ENCODE measurements at regions not wholly inside any gene's neighbourhood (a gene's known extent, or its start where the extent isn't known, plus 50 kb on each side); places are given as distances from the start of the nearest gene placed in this dataset.

DNA sequence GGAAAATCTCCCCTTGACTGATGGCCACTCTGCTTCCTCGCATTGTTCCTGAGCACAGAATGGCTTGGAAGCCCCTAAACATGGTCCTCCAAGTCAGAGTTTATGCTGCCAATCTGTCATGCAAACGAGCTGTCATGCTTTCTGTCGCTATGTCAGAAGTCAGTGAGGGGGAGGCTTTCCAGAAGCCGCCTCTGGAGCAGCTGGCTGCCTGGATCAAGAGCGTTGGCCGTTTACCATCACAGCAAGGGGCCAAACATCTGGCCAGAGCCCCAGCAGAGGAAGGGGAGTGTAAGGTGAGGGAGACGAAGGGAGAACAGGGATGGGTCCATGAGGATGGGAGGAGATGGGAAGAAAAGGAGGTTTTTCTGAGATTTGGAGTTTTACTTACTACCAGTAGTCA is 372.6 kb upstream of the NR2F2 start (continued):
- TF ChIP-seq ETV5 (CRISPR knock-in tag; IDR thresholded peaks at IDR 0.05; ENCODE audit: borderline replicate concordance): no peak
- no peak for TF ChIP-seq FOXK1 (CRISPR knock-in tag; IDR thresholded peaks at IDR 0.05; ENCODE audit: borderline replicate concordance, low read depth)

DNA sequence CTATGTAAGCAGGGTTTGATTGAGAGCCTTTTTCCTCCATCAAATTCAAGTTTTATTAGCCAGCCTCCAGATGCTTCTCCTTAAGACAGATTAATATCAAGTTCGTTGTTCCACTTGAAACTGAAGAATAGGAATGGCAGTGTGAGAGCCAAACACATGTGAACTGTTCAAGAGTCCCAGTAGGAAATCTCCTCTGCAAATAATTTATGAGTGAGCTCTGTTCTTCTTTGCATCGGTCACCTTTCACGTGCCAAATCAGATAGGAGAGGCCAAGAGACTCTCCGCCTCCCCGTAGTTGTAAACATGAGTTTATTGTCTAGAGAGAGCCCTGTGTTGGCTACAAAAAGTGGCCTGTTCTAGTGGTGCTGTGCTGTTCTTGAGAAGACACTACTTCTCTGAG is 372.1 kb upstream of the NR2F2 start:
- Histone ChIP-seq H2AFZ (ENCODE audit: low read length) (no peak overlapping the region), H3K36me3 (replicated peaks in 1 of 2; ENCODE audit: control insufficient read depth in 1 of 2, insufficient read depth in 2 of 2, low read length in 2 of 2) (no peaks in the 10 kb centered on the region), H4K20me1 (ENCODE audit: insufficient read depth, low read length) (no peaks in the 10 kb centered on the region), H3K4me1 (ENCODE audit: insufficient read depth, low read length) (no peaks in the 10 kb centered on the region), H3K79me2 (ENCODE audit: insufficient read depth, low read length) (no peaks in the 10 kb centered on the region), H3K4me3 (replicated peaks in 1 of 3; ENCODE audit: insufficient read depth in 1 of 3, low read depth in 2 of 3, low read length in 3 of 3) (no peak overlapping the region), H3K9ac (ENCODE audit: insufficient read depth, low read depth, low read length) (no peak overlapping the region), H3K4me2 (ENCODE audit: low read depth, low read length) (no peak overlapping the region), H3K9me3 (ENCODE audit: low read length) (no peaks in the 10 kb centered on the region), H3K27me3 (ENCODE audit: control insufficient read depth in 1 of 2, insufficient read depth in 2 of 2, low read length in 2 of 2) (no peaks in the 10 kb centered on the region), H3K27ac (ENCODE audit: extremely low read length, insufficient read depth, low read length) (no peak overlapping the region)
- in situ Hi-C loops (cut with HindIII; ENCODE audit: extremely low pct_ligation_motif_present, low pct_unique_long_range_greater_than_20kb) (no loop called here), intact Hi-C loops (cut with micrococcal nuclease; ENCODE audit: unreplicated experiment) (no loop called here)
- FAIRE-seq (no peak), ATAC-seq (no peak), DNase-seq (ENCODE audit: low spot score) (no peak)
- 14% methylated on average over 5 of the region's 5 CpGs for WGBS (ENCODE audit: low lambda C conversion rate)
- CTCF ChIA-PET (ENCODE audit: low intra/inter-chr PET ratio, low total read pairs): no interaction called here
- POLR2A ChIA-PET: no interaction called here
- no TSS peak for BruUV-seq (replicated peaks)
- TF ChIP-seq ZNF441 (CRISPR knock-in tag; IDR thresholded peaks at IDR 0.05; ENCODE audit: borderline replicate concordance) (no peak), ZNF788 (CRISPR knock-in tag; IDR thresholded peaks at IDR 0.05; ENCODE audit: borderline replicate concordance) (no peak), ZNF761 (CRISPR knock-in tag; conservative IDR thresholded peaks at IDR 0.05) (no peak), TCF7L2 (IDR thresholded peaks at IDR 0.05; ENCODE audit: low read depth, low read length) (no peak), RFXANK (CRISPR knock-in tag; IDR thresholded peaks at IDR 0.05) (no peak), ZNF232 (CRISPR knock-in tag; IDR thresholded peaks at IDR 0.05; ENCODE audit: borderline replicate concordance) (no peak), IKZF4 (CRISPR knock-in tag; IDR thresholded peaks at IDR 0.05; ENCODE audit: borderline replicate concordance, low read depth, not compliant biosample characterization) (no peak), ZNF44 (CRISPR knock-in tag; IDR thresholded peaks at IDR 0.05) (no peak), RFX1 (IDR thresholded peaks at IDR 0.05) (no peak), ZNF773 (CRISPR knock-in tag; IDR thresholded peaks at IDR 0.05; ENCODE audit: borderline replicate concordance) (no peak), CHCHD3 (CRISPR knock-in tag; IDR thresholded peaks at IDR 0.05) (no peak), NRL (CRISPR knock-in tag; IDR thresholded peaks at IDR 0.05; ENCODE audit: borderline replicate concordance) (no peak), CHD4 (IDR thresholded peaks at IDR 0.05; ENCODE audit: borderline replicate concordance, low read length) (no peak), RARG (CRISPR knock-in tag; IDR thresholded peaks at IDR 0.05; ENCODE audit: low read depth) (no peak)
- TF ChIP-seq, protein P1, sequence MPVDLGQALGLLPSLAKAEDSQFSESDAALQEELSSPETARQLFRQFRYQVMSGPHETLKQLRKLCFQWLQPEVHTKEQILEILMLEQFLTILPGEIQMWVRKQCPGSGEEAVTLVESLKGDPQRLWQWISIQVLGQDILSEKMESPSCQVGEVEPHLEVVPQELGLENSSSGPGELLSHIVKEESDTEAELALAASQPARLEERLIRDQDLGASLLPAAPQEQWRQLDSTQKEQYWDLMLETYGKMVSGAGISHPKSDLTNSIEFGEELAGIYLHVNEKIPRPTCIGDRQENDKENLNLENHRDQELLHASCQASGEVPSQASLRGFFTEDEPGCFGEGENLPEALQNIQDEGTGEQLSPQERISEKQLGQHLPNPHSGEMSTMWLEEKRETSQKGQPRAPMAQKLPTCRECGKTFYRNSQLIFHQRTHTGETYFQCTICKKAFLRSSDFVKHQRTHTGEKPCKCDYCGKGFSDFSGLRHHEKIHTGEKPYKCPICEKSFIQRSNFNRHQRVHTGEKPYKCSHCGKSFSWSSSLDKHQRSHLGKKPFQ (CRISPR knock-in tag; IDR thresholded peaks at IDR 0.05; ENCODE audit: insufficient replicate concordance): no peak
- TF ChIP-seq, protein P2, sequence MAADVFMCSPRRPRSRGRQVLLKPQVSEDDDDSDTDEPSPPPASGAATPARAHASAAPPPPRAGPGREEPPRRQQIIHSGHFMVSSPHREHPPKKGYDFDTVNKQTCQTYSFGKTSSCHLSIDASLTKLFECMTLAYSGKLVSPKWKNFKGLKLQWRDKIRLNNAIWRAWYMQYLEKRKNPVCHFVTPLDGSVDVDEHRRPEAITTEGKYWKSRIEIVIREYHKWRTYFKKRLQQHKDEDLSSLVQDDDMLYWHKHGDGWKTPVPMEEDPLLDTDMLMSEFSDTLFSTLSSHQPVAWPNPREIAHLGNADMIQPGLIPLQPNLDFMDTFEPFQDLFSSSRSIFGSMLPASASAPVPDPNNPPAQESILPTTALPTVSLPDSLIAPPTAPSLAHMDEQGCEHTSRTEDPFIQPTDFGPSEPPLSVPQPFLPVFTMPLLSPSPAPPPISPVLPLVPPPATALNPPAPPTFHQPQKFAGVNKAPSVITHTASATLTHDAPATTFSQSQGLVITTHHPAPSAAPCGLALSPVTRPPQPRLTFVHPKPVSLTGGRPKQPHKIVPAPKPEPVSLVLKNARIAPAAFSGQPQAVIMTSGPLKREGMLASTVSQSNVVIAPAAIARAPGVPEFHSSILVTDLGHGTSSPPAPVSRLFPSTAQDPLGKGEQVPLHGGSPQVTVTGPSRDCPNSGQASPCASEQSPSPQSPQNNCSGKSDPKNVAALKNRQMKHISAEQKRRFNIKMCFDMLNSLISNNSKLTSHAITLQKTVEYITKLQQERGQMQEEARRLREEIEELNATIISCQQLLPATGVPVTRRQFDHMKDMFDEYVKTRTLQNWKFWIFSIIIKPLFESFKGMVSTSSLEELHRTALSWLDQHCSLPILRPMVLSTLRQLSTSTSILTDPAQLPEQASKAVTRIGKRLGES (CRISPR knock-in tag; IDR thresholded peaks at IDR 0.05; ENCODE audit: borderline replicate concordance): no peak
- TF ChIP-seq, protein P3, sequence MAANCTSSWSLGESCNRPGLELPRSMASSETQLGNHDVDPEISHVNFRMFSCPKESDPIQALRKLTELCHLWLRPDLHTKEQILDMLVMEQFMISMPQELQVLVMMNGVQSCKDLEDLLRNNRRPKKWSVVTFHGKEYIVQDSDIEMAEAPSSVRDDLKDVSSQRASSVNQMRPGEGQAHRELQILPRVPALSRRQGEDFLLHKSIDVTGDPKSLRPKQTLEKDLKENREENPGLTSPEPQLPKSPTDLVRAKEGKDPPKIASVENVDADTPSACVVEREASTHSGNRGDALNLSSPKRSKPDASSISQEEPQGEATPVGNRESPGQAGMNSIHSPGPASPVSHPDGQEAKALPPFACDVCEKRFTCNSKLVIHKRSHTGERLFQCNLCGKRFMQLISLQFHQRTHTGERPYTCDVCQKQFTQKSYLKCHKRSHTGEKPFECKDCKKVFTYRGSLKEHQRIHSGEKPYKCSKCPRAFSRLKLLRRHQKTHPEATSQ (CRISPR knock-in tag; IDR thresholded peaks at IDR 0.05; ENCODE audit: borderline replicate concordance): no peak
